Stimulated activated CD4-positive, alpha-beta T cell treated with anti-CD3 and anti-CD28 coated beads, TNF-alpha, amount 100 ng/mL, for 24 hours (primary cell): ENCODE measurements at regions not wholly inside any gene's neighbourhood (a gene's known extent, or its start where the extent isn't known, plus 50 kb on each side); places are given as distances from the start of the nearest gene placed in this dataset.
"Not testable (repeated sequence)": the region's sequence is repeated elsewhere in the genome, so short reads cannot be mapped to it uniquely, and the experiment has no call there.

Experiments used
- DNase-seq, 3 experiments: peaks; one replicate each; pipeline ENCODE4 v3.0.0-alpha.2; 2020; ENCODE audit warnings: low read depth in 3 of 3

DNA sequence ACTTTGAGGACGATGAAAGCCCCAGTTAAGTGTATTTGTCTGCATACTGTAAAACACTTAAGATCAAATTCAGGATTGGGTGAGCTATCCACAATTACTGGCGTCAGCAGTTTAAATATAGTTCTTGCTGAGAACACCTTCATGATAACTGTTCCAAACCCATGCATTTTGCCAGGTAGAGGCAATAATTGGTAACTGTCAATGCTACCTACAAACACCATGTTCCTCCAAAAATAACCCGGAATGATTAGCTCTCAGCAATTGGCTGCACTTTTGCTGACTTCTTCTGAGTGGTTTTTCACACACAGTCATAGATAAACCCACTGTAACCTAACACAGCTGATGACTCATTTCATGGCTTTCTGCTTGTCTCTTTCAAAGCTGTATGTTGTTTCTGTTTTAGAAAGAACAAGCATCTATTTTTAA lies 1358.6 kb upstream of the GJE1 start:
- DNase-seq, result no peak

DNA sequence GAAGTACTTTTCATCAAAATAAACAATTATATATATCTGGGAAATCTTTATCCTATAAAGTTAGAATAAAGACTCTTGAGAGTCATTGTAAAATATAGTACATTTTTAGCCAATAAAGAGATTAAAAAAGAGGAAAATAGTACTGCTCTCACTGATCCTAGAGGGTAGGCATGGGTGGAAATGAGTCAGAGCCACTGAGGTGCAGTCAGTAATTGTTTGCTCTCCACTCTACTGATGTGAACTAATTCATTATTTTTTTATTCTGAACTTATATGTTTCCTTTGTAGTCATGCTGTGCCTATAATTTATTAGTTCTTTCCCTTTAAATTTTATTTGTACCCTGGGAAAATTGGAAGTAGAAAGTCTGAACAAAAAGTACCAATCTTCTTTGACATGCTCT lies 1359.4 kb upstream of the GJE1 start:
- no peak for DNase-seq

DNA sequence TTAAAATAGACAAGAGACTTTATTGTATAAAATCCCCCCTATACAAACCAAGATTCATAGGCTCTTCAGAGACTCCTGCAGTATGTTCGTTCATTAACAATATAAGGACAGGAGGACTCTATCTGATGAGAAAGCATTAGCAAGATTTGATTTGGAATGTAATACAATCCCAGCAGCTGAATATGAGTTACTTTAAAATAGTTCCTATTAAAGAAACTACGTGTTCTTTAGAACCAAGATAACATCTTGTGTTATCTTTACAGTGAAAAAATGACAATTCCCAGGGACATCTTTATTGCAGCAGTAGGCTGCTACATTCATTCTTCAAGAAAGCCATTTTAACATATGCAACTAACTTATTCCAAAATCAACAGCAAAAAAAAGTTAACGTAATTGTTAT lies 1360.1 kb upstream of the GJE1 start:
- DNase-seq, result no peak

DNA sequence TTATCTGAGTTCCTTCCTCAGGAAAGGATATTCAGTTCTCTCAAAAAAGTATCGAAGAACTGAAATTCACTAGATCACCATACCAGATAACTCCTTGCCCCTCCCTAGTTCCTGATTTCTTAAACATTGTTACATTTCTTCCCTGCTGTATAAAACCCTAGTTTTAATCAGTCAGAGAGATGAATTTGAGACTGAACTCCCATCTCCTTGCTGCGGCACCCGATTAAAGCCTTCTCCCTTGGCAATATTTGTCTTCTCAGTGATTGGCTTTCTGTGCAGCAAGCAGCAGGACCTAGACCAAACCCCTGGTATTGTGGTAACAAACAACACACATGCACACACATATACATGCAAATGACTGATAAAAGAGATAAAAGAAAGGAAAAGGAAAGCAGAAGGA lies 1364.6 kb upstream of the GJE1 start:
- no peak for DNase-seq

DNA sequence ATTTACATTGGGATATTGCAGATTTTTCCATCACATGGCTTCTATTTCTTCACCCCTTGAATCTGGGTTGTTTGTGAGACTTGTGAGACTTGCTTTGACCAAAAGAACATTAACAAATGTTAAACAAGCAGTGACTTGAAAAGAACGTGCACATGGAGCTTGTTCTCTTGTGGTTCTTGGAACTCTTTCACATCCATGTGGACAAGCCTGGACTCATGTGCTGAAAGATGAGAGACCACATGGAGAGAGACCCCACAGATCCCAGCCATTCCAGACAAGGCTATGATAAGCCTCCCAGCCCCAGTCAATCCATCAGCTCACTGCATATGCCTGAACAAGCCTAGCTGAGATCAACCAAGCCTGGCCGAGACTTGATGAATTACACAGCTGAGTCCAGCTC lies 1365.7 kb upstream of the GJE1 start:
- no peak for DNase-seq

DNA sequence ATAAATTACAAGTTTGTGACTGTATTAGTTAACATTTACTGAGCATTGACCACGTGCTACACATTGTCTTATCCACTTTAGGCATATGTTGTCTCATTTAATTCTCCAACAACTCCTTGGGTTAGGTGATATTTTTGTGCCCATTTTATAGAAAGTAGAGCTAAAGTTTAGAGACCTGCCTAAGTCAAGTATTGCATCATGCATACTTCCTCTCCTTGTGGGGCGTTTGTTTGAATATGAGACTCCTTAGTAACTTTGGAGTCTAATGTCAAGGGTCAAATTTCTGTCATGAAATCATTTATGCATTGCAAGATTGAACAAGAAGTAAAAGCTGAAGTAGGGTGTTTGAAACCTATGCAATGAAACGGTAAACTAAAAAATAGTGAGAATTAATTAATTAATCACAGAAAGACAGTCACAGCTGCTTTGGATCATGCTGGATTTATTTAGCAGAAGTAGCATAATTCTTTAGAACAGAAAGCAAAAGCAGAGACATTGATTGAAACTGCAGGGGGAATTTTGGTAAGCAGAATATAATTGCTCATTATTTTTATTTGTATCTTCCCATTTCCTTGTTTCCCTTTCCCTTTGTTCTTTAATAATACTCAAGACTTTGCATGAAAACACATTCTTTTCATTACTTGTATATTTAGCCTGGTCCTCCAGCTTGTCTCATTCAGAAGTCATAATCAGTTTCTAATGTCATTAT lies 1374.4 kb upstream of the GJE1 start:
- no peak for DNase-seq

DNA sequence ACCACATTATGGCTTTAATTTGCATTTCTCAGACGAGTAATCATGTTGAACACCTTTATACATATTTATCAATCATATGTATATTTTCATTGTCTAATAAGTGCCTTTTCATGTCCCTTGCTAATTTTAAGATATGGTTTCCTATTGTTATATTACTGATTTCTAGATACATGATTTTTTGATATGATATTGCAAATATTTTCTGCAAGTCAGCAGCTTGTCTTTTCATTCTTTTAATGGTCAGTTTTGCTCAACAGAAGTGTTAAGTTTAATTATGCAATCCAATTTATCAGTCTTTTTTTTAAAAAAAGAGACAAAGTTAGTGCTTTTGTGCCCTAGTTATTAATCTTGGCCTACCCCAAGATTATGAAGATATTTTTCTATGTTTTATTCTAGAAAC lies 1377.8 kb upstream of the CITED2 start:
- DNase-seq, result no peak

DNA sequence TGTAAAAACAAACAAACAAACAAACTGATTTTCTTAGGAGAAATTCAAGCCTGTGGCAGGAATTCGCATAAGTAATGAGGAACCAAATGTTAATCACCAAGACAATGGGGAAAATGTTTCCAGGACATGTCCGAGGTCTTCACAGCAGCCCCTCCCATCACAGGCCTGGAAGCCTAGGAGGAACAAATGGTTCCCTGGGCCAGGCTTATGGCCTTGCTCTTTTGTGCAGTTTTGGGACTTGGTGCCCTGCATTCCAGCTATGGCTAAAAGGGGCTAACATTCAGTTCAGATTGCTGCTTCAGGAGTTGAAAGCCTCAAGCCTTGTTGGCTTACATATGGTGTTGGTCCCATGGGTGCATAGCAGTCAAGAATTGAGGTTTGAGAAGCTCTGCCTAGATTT lies 1372.7 kb upstream of the CITED2 start:
- DNase-seq, result no peak

DNA sequence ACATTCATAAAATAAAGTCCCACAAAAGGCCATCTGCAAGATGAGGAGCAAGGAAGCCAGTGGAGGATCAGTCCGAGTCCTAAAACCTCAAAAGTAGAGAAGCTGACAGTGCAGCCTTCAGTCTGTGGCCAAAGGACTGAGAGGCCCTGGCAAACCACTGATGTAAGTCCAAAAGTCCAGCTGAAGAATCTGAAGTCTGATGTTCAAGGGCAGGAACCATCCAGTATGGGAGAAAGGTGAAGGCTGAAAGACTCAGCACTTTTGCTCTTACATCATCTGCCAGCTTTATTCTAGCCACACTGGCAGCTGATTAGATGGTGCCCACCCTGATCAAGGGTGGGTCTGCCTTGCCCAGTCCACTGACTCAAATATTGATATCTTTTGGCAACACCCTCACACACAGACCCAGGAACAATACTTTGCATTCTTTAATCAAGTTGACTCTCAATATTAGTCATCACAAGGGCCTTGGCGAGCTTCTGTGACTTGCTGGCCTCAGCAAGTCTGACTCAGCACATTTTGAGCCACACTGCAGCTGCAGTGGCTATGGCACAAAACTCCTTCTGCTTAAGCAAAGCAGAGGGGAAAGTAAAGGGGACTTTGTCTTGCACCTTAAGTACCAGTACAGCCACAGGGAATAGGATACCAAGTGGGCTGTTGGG lies 1370.3 kb upstream of the CITED2 start:
- DNase-seq, result no peak

DNA sequence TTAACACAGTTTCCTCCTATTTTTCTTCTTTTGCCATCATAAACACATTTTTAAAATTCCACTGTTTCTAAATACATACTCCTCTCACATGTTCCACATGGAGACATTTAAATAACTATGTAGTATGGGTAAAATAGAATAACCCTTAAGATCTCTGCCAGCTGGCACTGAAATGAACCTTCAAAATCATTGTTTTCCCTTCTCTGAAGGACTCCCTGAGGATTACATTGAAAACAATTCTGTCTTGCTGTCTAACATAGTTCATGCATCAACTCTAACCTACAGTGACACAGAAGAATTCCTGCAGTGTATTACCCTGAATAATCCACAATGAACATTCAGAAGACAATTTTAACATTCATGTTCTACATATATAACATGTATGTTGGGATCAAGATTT lies 1361.8 kb upstream of the CITED2 start:
- no peak for DNase-seq

DNA sequence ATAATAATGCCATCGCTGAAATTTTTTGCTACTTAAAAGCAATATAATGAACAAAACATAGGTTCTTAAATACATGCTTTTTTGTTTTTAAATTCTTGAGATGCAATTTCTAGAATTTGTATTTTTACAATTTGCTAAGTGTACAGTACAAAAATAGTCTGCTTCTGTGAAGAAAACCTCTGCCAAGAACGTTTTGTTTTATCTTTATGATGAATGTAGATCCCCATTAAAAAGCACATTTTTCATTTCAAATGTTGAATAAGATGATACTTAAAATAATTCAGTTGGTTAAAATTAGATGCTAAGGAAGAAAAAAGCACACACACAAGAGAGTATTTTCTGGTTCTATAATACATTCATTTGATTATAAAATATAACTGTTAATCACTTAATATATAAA lies 1358.5 kb upstream of the CITED2 start:
- no peak for DNase-seq

DNA sequence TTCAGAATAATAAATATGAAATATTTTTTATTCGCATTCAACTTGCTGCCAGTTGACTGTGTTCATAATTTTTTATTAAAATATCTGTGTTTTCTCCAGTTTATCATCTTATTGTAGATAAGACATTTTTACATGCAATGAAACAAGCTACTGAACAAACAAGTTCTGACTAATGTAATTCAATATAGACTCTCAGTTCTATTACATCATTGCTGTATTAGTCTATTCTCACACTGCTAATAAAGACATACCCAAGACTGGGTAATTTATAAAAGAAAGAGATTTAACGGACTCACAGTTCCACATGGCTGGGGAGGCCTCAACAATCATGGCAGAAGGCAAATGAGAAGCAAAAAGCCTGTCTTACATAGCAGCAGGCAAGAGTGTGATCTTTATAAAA lies 1357.7 kb upstream of the CITED2 start:
- no peak for DNase-seq

DNA sequence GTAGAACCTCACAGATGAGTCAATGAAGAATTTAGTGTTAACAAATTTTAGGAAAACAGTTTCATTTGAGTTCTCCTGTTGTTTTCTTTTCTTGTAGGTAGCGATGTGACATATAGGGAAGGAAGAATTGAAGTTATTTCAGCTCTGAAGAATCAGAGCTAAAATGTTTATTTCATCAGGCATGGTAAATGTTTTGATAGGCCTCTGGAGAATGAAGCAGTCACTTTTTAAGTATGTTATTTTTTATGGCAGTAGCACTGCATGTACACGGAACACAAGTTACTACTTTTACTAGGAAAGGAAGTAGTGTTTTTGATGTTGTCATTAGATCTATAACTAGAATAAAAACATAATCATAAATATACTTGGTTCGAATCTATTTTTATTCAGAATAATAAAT lies 1357.3 kb upstream of the CITED2 start:
- DNase-seq, result no peak

DNA sequence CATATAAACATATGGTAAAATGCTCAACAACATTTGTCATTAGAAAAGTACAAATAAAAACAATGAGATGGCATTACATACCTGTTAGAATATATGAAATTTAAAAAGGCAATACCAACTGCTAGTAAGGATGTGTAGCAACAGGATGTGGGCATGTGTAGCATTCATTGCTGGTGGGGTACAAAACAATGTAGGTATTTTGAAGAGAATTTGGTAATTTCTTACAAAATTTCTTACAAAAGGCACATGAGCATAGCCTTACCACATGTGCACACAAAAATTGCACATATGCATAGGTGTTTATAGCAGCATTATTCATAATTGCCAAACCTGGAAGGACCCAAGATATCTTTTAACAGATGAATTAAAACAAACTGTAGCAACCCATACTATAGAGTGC lies 1355.1 kb upstream of the CITED2 start:
- DNase-seq, result no peak

DNA sequence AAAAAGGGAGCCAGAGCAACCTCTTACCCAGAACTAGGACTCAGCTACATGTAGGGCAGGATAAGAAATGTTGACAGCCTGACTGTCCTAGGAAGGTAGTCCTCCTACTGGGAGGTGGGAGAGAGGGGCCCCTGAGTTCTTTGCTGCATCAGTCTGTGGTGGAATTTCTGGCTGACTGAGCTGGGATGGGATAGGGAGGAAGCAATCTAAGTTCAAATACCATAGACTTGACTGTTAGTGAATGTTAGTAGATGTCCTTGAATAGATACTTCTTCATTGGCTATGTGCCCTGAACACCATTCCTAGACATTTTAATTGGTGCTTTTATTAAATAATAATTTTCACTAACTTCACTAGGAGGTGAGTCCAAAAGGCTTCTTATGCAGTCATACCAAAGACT lies 1343.6 kb upstream of the CITED2 start:
- no peak for DNase-seq

DNA sequence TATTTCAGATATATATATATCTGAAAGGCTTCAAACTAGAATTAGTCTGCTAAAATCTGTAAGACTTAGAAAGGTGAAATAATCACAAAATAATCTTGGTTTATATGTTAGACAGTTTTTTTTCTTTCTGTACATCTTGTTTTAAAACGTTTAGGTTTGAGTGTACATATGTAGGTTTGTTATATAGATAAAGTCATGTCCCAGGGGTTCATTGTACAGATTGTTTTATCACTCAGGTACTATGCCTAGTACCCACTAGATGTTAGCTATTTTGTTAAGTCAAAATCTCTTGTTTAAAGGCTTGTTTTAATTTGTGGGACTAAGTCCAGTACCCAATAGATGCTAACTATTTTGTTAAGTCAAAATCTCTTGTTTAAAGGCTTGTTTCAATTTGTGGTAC lies 1339.0 kb upstream of the CITED2 start:
- DNase-seq, result no peak

DNA sequence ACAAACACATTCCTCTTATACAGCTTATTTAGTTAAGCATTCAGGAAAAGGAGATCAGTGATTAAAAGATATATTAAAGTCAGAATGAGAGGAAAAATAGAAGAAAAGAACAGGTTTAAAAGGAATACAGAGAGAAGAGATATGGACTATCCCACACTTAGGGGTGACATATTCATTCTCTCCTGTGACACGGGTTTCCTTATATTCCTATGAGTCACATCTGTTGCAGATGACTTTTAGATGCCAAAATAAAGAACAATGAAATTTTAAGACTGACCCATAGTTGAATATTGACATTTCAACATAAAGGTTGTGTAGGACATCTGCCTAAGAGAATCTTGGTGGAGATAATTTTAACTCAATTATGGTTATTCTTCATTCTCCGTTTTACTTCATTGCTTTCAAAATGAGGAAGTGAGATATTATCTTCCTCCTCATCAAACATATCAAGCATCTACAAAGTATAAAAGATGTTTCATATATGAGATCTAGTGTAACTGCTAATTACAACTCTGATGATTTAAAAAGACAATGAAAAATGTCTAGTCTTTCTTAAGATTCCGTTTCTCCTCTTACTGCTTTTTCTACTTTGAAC lies 1336.7 kb upstream of the CITED2 start:
- no peak for DNase-seq

DNA sequence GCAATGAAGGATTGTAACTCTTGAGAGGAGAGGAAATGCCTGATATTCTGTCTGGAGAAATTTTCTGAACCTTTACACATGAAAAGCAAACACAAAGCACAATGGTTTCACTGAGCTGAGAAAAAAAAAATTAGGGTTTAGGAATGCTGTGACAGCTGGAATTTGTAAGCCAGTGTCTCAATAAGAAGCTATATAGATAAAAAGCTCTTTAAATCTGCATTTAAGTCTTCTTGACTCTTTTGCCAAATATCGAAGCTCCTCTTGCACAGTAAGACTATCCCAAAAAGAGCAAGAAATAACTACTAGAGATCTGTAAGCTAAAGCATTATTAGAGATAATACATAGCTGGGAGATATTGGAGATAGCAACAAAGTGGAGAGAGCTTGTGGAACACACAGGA lies 1334.0 kb upstream of the CITED2 start:
- DNase-seq, result no peak

DNA sequence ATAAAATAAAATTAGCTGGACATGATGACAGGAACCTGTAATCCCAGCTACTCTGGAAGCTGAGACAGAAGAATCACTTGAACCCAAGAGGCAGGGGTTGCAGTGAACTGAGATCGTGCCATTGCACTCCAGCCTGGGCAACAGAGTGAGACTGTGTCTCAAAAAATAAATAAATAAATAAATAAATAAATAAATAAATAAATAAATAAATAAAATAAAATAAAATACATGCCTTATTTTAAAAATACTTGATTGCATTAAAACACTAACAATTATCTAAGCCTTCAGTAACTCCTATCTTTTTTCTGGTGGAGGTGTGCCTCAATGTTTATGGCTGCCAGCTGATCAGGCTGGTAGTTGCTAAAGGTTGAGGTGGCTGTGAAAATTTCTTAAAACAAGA lies 1329.6 kb upstream of the CITED2 start:
- not testable (repeated sequence) for DNase-seq

DNA sequence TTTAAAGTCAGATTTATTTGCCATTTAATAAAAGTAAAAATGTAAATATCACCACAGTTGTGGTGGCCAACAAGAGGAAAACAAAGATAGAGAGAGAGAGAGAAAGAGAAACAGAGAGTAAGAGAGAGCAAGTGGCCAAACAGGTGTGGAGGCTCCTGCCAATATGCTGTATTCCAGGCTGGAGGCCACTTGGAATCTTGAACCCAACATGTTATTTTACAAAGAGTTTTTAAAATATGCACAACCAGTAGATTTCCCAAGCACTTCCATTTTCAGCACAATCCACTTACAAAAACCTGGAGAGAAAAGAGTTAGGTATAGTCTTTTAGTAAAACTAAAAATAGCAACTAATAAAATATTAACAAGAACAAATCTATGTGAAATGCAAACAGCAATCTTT lies 1323.1 kb upstream of the CITED2 start:
- no peak for DNase-seq

DNA sequence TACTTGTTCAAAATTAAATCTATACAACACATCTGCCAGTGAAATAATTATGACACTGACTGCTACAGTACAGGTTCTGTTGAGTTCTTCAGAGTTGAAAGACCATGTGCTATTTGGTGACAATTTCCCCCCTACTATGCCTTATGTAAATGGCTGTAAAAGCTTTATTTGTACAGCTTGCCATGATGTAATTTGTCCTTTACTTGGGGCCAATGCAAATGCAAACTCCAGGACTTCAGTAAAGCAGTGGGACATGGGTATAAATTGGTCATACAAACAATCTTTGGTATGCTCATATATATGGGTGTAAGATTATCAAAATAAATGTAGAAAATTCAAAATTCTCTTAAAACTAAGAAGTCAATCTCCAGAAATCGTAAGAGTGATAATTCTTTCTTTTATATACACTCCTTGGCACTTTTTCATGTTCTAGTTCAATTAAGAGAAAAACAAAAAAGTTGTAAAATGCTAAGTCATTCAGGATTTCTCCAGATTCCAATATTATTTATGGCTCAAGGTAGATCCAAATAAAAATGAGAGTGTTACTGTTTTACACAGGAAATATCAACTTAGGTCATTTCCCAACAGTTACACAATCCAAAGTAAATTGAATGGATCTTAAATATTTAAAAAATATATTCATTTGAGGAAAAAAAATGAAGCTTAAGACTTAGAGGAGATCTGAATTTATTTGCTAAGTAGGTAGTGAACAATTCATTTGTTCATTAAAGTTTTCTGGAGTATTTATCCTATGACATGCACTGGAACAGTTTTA lies 1310.5 kb upstream of the CITED2 start:
- DNase-seq, result no peak

DNA sequence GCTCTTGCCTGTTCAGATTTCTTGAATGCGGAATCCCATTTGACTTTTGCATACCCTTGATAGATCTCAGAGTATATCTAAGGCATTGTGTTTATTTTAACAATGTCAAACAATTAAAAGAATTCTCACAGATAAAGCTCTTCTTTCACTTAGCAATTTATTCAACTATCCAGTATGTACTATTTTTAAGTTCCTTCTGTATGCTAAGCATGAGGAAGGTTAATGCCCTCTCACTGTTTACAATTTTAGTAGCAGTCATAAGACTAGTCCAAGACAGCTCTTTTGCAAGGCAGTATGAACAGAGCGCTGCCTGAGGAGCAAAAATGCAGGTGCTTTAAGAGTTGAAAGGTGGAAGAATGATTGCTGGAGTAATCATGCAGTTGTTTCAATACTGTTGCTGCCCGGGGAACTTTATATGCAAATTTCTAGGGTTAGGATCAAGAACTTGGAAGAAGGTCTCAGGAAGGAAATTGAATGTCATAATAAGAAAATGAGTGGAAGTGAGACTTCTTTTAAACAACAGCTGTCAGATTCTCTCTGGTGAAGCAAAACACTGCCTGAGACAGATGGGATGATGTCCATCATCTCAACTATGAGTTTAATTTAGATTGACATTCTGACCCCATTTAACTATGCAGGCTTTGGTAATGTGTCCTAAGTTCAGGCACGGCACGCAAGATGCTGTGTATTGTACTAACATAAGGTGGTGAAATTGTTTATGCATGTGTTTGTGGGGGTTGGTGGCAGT lies 1303.5 kb upstream of the CITED2 start:
- no peak for DNase-seq
